ENCODE measurements at regions not wholly inside any gene's neighbourhood (a gene's known extent, or its start where the extent isn't known, plus 50 kb on each side); places are given as distances from the start of the nearest gene placed in this dataset.

- BruUV-seq (replicated peaks): no TSS peak
- Histone ChIP-seq H3K9me2 (ENCODE audit: insufficient read depth, low read length) (no peaks in the 10 kb centered on the region), H3K36me3 (ENCODE audit: insufficient read depth, low read length) (no peaks in the 10 kb centered on the region), H4K20me1 (ENCODE audit: insufficient read depth, low read length) (no peaks in the 10 kb centered on the region), H3K27ac (ENCODE audit: low read depth, low read length, poor library complexity, severe bottlenecking) (no peak overlapping the region), H3K4me1 (ENCODE audit: insufficient read depth, low read length, poor library complexity, severe bottlenecking) (no peaks in the 10 kb centered on the region), H3K4me2 (ENCODE audit: low read length) (no peak overlapping the region), H3K79me2 (ENCODE audit: insufficient read depth, low read depth, low read length) (no peaks in the 10 kb centered on the region), H2AFZ (ENCODE audit: low read length) (no peak overlapping the region), H3K9me3 (ENCODE audit: low read length) (no peaks in the 10 kb centered on the region), H3K4me3 (ENCODE audit: low read depth, low read length, poor library complexity, severe bottlenecking) (no peak overlapping the region)
- CTCF ChIA-PET (ENCODE audit: unreplicated experiment): no interaction called here
- intact Hi-C loops (cut with micrococcal nuclease; ENCODE audit: unreplicated experiment): no loop called here
- POLR2A ChIA-PET: interaction anchor here (0.5 kb wide), 1 partner anchor 1320 kb away, joined by 3 read pairs; no protein-coding TSS in a partner anchor
- DNase-seq (ENCODE audit: low spot score): no peak
- TF ChIP-seq EZH2phosphoT487 (IDR thresholded peaks at IDR 0.05; ENCODE audit: borderline replicate concordance, low read depth, low read length): no peak
- TF ChIP-seq CTCF (conservative IDR thresholded peaks at IDR 0.05; ENCODE audit: low read length): no peak
These were observed 656.5 kb downstream of the BNC2 start for GRCh38 chr9:16213781-16214515.

- intact Hi-C loops (cut with micrococcal nuclease; ENCODE audit: unreplicated experiment): no loop called here
- Histone ChIP-seq H3K27ac (ENCODE audit: low read depth, low read length, poor library complexity, severe bottlenecking) (no peak overlapping the region), H4K20me1 (ENCODE audit: insufficient read depth, low read length) (no peaks in the 10 kb centered on the region), H3K9me3 (ENCODE audit: low read length) (no peaks in the 10 kb centered on the region), H3K4me1 (ENCODE audit: insufficient read depth, low read length, poor library complexity, severe bottlenecking) (no peaks in the 10 kb centered on the region), H3K79me2 (ENCODE audit: insufficient read depth, low read depth, low read length) (no peaks in the 10 kb centered on the region), H3K36me3 (ENCODE audit: insufficient read depth, low read length) (no peaks in the 10 kb centered on the region), H2AFZ (ENCODE audit: low read length) (no peak overlapping the region), H3K4me3 (ENCODE audit: low read depth, low read length, poor library complexity, severe bottlenecking) (no peak overlapping the region), H3K4me2 (ENCODE audit: low read length) (no peak overlapping the region), H3K9me2 (ENCODE audit: insufficient read depth, low read length) (no peaks in the 10 kb centered on the region)
- TF ChIP-seq CTCF (conservative IDR thresholded peaks at IDR 0.05; ENCODE audit: low read length) (no peak), EZH2phosphoT487 (IDR thresholded peaks at IDR 0.05; ENCODE audit: borderline replicate concordance, low read depth, low read length) (no peak)
- no peak for DNase-seq (ENCODE audit: low spot score)
- BruUV-seq (replicated peaks): no TSS peak
- POLR2A ChIA-PET: no interaction called here
- CTCF ChIA-PET (ENCODE audit: unreplicated experiment): no interaction called here
These were observed 655.7 kb downstream of the BNC2 start for GRCh38 chr9:16214677-16215352.

GRCh38 chr9:16215353-16215680 lies 655.2 kb downstream of the BNC2 start:
- Histone ChIP-seq H3K9me3 (ENCODE audit: low read length) (no peaks in the 10 kb centered on the region), H3K27ac (ENCODE audit: low read depth, low read length, poor library complexity, severe bottlenecking) (no peak overlapping the region), H3K4me3 (ENCODE audit: low read depth, low read length, poor library complexity, severe bottlenecking) (no peak overlapping the region), H3K36me3 (ENCODE audit: insufficient read depth, low read length) (no peaks in the 10 kb centered on the region), H3K4me2 (ENCODE audit: low read length) (no peak overlapping the region), H3K9me2 (ENCODE audit: insufficient read depth, low read length) (no peaks in the 10 kb centered on the region), H4K20me1 (ENCODE audit: insufficient read depth, low read length) (no peaks in the 10 kb centered on the region), H2AFZ (ENCODE audit: low read length) (no peak overlapping the region), H3K79me2 (ENCODE audit: insufficient read depth, low read depth, low read length) (no peaks in the 10 kb centered on the region), H3K4me1 (ENCODE audit: insufficient read depth, low read length, poor library complexity, severe bottlenecking) (no peaks in the 10 kb centered on the region)
- BruUV-seq (replicated peaks): no TSS peak
- DNase-seq (ENCODE audit: low spot score): no peak
- TF ChIP-seq EZH2phosphoT487 (IDR thresholded peaks at IDR 0.05; ENCODE audit: borderline replicate concordance, low read depth, low read length) (no peak), CTCF (conservative IDR thresholded peaks at IDR 0.05; ENCODE audit: low read length) (no peak)
- intact Hi-C loops (cut with micrococcal nuclease; ENCODE audit: unreplicated experiment): no loop called here
- POLR2A ChIA-PET: no interaction called here
- CTCF ChIA-PET (ENCODE audit: unreplicated experiment): no interaction called here
